T-helper 1 cell treated with Interleukin-12 subunit alpha and Interleukin-12 subunit beta and Interleukin-4 antibody, amounts not matched to agents 30 ng/mL and 1 ng/mL, for 36 hours (primary cell): ENCODE measurements at regions not wholly inside any gene's neighbourhood (a gene's known extent, or its start where the extent isn't known, plus 50 kb on each side); places are given as distances from the start of the nearest gene placed in this dataset.
"Not testable (repeated sequence)": the region's sequence is repeated elsewhere in the genome, so short reads cannot be mapped to it uniquely, and the experiment has no call there.

Experiments used
- intact Hi-C: fragments of 100-400 bp; cut with micrococcal nuclease; formaldehyde crosslinking; loops from one replicate; pipeline ENCODE4 v1.15.1; 2024

DNA sequence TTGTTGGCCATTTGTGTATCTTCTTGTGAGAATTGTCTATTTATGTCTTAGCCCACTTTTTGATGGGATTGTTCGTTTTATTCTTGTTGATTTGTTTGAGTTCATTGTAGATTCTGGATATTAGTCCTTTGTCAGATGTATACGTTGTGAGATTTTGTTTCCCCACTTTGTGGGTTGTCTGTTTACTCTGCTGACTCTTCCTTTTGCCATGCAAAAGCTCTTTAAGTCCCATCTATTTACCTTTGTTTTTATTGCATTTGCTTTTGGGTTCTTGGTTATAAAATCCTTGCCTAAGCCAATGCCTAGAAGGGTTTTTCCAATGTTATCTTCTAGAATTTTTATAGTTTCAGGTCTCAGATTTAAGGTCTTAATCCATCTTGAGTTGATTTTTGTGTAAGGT is 193.1 kb upstream of the STAC start:
- intact Hi-C loops, result not testable (repeated sequence)

DNA sequence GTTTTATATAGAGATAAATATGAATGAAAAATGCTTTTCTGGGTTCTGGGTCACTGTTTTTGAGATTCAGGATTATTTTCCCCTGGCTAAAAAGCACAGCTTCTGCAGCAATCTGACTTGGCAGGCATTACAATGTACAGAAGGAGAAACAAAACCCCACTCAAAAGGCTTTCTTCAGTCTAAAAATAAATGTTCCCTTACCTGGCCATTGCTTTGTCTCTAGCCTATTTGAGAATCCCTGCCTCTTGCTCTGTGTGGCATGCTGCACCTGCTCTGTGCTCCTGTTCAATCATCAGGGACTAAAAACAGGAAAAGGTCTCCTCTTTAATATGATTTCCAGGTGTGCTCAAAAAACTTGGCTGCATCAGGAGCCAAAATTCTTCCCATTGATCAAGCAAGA is 187.4 kb upstream of the STAC start:
- intact Hi-C loops, result no loop called here

DNA sequence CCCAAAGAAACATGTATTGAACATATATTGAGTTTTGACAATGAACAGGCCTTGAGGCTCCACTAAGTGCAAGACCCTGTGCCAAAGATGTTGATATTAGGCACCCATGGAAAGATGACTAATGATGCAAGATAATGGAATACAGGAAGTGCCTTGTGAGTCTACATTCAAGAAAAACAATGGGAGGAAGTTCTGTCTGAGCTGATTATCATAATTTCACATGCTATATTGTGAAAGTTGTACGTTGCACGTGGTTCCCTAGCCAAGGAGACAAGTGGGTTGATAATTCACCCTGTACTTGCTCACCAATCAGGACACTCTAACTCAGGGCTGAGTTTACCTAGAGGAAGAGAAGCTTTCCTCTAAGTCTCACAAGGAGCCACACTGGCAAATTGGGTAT is 186.9 kb upstream of the STAC start:
- intact Hi-C loops, result no loop called here

- intact Hi-C loops, result no loop called here
These were observed 184.2 kb upstream of the STAC start for GRCh38 chr3:36196058-36196457.

DNA sequence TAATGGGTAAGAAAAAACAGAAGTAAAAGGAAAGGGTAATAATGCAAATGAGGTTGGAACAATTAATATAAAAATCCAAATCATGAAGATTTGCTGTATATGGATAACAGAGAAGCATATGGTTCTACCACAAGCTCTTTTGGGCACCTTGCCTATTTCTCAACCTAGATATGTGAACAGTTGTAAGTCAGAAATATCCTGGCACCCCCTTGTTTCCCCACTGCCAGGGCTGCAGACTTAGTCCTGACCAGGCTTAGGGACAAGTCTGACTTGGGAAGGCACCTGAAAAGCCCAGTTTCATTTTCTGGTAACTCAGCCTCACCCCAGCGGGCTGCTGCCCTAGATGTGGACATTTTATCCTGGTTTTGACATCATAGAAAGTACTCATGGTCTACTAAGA is 183.2 kb upstream of the STAC start:
- intact Hi-C loops, result no loop called here

DNA sequence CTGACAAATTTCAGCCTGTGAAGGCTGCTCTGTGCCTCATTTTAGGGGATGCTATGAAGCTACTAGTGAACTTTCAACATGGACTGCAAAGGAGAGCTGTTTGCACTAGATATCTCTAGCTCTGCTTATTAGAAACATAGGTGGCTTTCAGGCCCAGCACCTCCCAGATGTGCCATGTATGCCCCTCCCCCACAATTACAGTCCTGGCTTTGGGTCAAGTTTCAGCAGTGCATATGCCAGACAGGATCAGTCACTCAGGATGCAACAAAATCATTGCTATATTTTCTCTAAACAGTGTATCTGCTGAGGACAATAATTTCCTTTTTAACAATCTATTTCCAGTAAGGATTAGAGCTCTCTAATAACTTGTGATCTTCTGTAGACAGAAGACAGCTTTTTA is 178.8 kb upstream of the STAC start:
- intact Hi-C loops, result no loop called here

DNA sequence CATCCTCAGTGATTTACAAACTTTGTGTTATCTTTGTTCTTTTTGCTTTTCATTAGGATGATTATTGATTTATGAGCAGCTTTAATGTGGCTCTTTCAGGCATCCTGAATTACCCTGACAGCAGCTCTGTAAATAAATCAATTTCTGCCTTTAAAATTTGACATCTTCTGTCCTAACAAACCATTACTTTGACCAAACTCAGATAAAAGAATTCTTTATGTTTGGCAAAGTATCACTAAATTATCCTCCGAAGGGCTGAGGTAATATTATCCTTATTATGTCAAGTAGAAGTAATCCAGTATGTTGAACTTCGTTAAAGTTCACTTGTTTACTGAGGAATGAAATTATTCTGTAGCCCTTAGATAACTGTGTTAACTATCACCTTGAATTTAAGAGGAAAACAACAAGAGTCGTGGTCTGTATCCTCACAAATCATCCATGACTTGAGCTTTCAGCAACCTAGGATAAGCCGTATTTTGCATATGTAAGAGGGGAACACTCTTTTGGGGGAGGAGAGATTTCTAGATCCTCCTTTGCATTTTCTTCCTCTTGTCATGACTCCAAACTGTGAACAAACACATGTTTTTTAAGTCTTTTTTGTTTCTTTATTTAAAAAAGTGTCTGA is 173.2 kb upstream of the STAC start:
- intact Hi-C loops, result no loop called here

- intact Hi-C loops, result no loop called here
These were observed 169.3 kb upstream of the STAC start for GRCh38 chr3:36210840-36211651.

- intact Hi-C loops, result no loop called here
These were observed 168.7 kb upstream of the STAC start for GRCh38 chr3:36211652-36211999.

- intact Hi-C loops, result no loop called here
These were observed 168.1 kb upstream of the STAC start for GRCh38 chr3:36212251-36212650.

DNA sequence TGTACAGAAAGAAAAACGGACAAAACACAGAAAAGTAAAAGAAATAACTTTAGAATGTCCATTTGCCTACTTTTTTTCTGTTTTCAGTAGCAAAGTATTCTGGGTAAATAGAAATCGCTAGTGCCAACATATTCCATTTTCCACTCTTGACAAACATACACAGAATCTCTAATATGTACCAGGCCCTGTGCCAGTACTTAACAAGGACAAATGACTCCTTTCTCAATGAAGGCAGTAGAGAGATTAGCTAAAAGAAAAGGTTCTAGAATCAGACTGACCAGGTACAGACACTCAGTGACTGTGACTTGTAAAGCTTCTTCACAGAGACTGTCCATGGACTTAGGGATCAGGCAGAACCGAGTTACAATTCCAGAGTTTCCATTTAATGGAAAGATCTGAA is 165.8 kb upstream of the STAC start:
- intact Hi-C loops, result no loop called here

DNA sequence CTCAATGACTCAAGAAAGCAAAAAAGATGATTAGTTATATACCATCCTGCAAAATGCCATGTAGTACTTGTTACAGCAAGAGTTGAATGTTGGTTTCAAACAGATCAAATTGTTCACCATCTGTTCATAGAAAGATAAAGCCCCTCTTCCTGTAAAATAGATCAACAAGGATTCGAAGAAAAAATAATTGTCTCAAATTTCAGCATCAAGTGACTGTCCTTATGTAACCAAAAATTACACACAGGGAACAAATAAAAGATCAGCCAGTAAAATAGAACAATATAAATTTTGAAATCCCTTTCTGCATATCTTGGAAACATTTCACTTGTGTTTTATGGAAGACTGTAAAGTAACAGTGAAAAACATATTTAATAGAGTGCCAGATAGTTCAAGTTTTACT is 165.1 kb upstream of the STAC start:
- intact Hi-C loops, result no loop called here

DNA sequence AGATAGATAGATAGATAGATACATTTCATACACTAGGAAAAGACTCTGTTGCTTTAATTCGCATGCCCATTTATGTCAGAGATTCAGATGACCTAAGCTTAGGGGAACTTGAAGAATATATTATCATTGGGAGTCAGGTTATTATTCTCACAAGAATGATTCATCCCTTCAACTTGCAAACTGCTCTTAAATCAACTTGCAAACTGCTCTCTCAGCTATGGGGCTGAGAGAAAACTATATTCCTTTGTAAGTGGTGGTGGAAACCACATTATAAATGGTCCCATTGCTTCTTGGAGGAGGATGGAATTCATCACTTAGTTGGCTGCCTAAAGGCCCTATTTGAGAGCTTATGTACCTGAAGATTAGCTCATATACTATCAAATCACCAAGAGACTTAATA is 160.9 kb upstream of the STAC start:
- intact Hi-C loops, result no loop called here

- intact Hi-C loops, result no loop called here
These were observed 160.1 kb upstream of the STAC start for GRCh38 chr3:36220173-36220572.

GRCh38 chr3:36221975-36222374 is 158.3 kb upstream of the STAC start:
- intact Hi-C loops, result no loop called here

DNA sequence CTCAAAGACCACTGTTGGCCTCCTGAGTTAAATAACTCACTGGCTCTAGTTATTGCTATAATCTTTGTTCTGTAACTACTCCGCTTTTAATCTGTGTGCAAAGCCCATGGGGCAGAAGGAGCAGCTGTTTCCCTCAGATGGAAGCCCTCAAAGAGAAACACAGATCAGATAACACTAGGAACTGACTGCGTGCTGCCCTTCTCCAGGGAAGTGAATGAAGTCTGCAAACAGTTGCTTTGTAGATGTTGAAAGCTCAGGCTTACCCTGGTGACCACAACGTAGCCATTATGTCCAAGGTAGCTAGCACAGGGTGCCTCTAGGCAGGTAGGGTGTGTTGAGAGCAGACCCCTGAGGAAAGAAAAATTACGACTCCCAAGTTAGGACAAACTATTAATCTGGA is 152.3 kb upstream of the STAC start:
- intact Hi-C loops, result no loop called here

- intact Hi-C loops, result no loop called here
These were observed 150.8 kb upstream of the STAC start for GRCh38 chr3:36229496-36229895.

- intact Hi-C loops, result no loop called here
These were observed 147.4 kb upstream of the STAC start for GRCh38 chr3:36232797-36233489.

- intact Hi-C loops, result no loop called here
These were observed 135.6 kb upstream of the STAC start for GRCh38 chr3:36244728-36245127.

- intact Hi-C loops, result no loop called here
These were observed 131.9 kb upstream of the STAC start for GRCh38 chr3:36248374-36248773.

- intact Hi-C loops, result no loop called here
These were observed 130.1 kb upstream of the STAC start for GRCh38 chr3:36250191-36250590.

GRCh38 chr3:36257158-36257852 is 123.0 kb upstream of the STAC start:
- intact Hi-C loops, result no loop called here
